PC-3 (cell line): ENCODE measurements at regions not wholly inside any gene's neighbourhood (a gene's known extent, or its start where the extent isn't known, plus 50 kb on each side); places are given as distances from the start of the nearest gene placed in this dataset.
"Not testable (repeated sequence)": the region's sequence is repeated elsewhere in the genome, so short reads cannot be mapped to it uniquely, and the experiment has no call there.

Experiments
- CTCF ChIP-seq: fragments of 300-600 bp; sonication (generic); conservative IDR thresholded peaks from 2 replicates; pipeline ENCODE4 v1.5.1; 2017; ENCODE audit warnings: antibody characterized with exemption, low read depth, mild to moderate bottlenecking, low read length
- EZH2 ChIP-seq: fragments of 300-600 bp; sonication (generic); IDR thresholded peaks from one replicate; pipeline ENCODE4 v1.6.1; 2017; ENCODE audit warnings: antibody characterized with exemption, mild to moderate bottlenecking, low read length; ENCODE audit not compliant: unreplicated experiment
- EZH2phosphoT487 ChIP-seq: fragments of 300-600 bp; sonication (generic); IDR thresholded peaks from 2 replicates; pipeline ENCODE4 v1.6.1; 2018; ENCODE audit warnings: mild to moderate bottlenecking, antibody characterized with exemption, low read length, borderline replicate concordance

- TF ChIP-seq CTCF, EZH2phosphoT487, EZH2: not testable (repeated sequence)
Observed at GRCh38 chr14:19267636-19268035, 166.5 kb downstream of the POTEG start.
